ENCODE measurements at regions not wholly inside any gene's neighbourhood (a gene's known extent, or its start where the extent isn't known, plus 50 kb on each side); places are given as distances from the start of the nearest gene placed in this dataset.

GRCh38 chr1:221442056-221442455 is 299.8 kb downstream of the DUSP10 start:
- no peaks in the 10 kb centered on the region for H3K36me3 ChIP-seq (replicated peaks in 1 of 2; ENCODE audit: control insufficient read depth in 1 of 2, insufficient read depth in 2 of 2, low read length in 2 of 2)
- no peaks in the 10 kb centered on the region for H3K36me3 Mint-ChIP-seq
- H3K4me1 Mint-ChIP-seq, result peaks cover 18% of the 10 kb centered on the region
- no peak overlapping the region for H3K4me3 Mint-ChIP-seq
- intact Hi-C loops (cut with micrococcal nuclease), result loop anchor here in 1 of 2 donors (10.0 kb wide), 1 partner anchor 347 kb away; no protein-coding TSS in a partner anchor
- H4K20me1 ChIP-seq (ENCODE audit: insufficient read depth, low read length), result no peaks in the 10 kb centered on the region
- no peaks in the 10 kb centered on the region for H3K9me3 Mint-ChIP-seq
- WGBS (ENCODE audit: insufficient coverage), result no CpG with 5 or more reads among the region's 3 CpGs
- TF ChIP-seq, protein P1, sequence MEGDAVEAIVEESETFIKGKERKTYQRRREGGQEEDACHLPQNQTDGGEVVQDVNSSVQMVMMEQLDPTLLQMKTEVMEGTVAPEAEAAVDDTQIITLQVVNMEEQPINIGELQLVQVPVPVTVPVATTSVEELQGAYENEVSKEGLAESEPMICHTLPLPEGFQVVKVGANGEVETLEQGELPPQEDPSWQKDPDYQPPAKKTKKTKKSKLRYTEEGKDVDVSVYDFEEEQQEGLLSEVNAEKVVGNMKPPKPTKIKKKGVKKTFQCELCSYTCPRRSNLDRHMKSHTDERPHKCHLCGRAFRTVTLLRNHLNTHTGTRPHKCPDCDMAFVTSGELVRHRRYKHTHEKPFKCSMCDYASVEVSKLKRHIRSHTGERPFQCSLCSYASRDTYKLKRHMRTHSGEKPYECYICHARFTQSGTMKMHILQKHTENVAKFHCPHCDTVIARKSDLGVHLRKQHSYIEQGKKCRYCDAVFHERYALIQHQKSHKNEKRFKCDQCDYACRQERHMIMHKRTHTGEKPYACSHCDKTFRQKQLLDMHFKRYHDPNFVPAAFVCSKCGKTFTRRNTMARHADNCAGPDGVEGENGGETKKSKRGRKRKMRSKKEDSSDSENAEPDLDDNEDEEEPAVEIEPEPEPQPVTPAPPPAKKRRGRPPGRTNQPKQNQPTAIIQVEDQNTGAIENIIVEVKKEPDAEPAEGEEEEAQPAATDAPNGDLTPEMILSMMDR (IDR thresholded peaks at IDR 0.05), result no peak
- peaks cover 5 to 7% of the 10 kb centered on the region in 2 donors for H3K4me1 ChIP-seq (ENCODE audit: control insufficient read depth in 1 of 2, insufficient read depth in 2 of 2, low read length in 2 of 2)
- no peak overlapping the region for H2AFZ ChIP-seq (ENCODE audit: insufficient read depth, low read depth, low read length, poor library complexity, severe bottlenecking)
- H3K27me3 ChIP-seq (ENCODE audit: control insufficient read depth in 2 of 2, insufficient read depth in 2 of 2, low read length in 2 of 2), result no peaks in the 10 kb centered on the region
- H3K4me2 ChIP-seq (replicated peaks; ENCODE audit: extremely low read depth, low read length, poor library complexity, severe bottlenecking), result no peak overlapping the region
- no peaks in the 10 kb centered on the region for H3K9me3 ChIP-seq (replicated peaks in 1 of 2; ENCODE audit: control insufficient read depth in 1 of 2, insufficient read depth in 1 of 2, low read length in 2 of 2)
- H3K9ac ChIP-seq (ENCODE audit: insufficient read depth, low read length, poor library complexity, severe bottlenecking), result no peak overlapping the region
- H3K27ac ChIP-seq (ENCODE audit: low read depth in 1 of 2, low read length in 2 of 2), result no peak overlapping the region
- peaks cover 0 to 2% (median 0%) of the 10 kb centered on the region in 3 donors for H3K27me3 Mint-ChIP-seq (ENCODE audit: low read depth in 3 of 3)
- no peaks in the 10 kb centered on the region for H3K79me2 ChIP-seq (ENCODE audit: insufficient read depth, low read length)
- no peak for DNase-seq
- H3K4me3 ChIP-seq (replicated peaks in 1 of 3; ENCODE audit: low read depth in 2 of 3, low read length in 3 of 3), result no peak overlapping the region
- H3K27ac Mint-ChIP-seq, result no peak overlapping the region

DNA sequence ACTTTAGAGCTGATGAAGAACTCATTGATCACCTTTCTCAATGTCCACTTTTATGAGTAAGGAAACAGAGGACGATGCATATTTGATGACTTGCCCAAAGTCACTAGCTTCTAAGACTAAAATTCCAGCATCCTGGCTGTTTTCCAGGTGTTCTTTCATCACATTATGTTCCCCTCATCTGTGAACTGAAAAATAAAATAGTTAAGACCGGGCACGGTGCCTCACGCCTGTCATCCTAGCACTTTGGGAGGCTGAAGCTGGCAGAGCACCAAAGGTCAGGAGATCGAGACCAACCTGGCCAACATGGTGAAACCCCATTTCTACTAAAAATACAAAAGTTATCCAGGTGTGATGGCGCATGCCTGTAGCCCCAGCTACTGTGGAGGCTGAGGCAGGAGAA is 297.5 kb downstream of the DUSP10 start:
- Histone ChIP-seq H3K36me3 (replicated peaks in 1 of 2; ENCODE audit: control insufficient read depth in 1 of 2, insufficient read depth in 2 of 2, low read length in 2 of 2) (no peaks in the 10 kb centered on the region), H3K27ac (ENCODE audit: low read depth in 1 of 2, low read length in 2 of 2) (no peak overlapping the region), H3K4me1 (ENCODE audit: control insufficient read depth in 1 of 2, insufficient read depth in 2 of 2, low read length in 2 of 2) (peaks cover 5 to 7% of the 10 kb centered on the region in 2 donors), H3K9ac (ENCODE audit: insufficient read depth, low read length, poor library complexity, severe bottlenecking) (no peak overlapping the region), H4K20me1 (ENCODE audit: insufficient read depth, low read length) (no peaks in the 10 kb centered on the region), H3K4me3 (replicated peaks in 1 of 3; ENCODE audit: low read depth in 2 of 3, low read length in 3 of 3) (no peak overlapping the region), H3K27me3 (ENCODE audit: control insufficient read depth in 2 of 2, insufficient read depth in 2 of 2, low read length in 2 of 2) (no peaks in the 10 kb centered on the region), H2AFZ (ENCODE audit: insufficient read depth, low read depth, low read length, poor library complexity, severe bottlenecking) (no peak overlapping the region), H3K4me2 (replicated peaks; ENCODE audit: extremely low read depth, low read length, poor library complexity, severe bottlenecking) (no peak overlapping the region), H3K79me2 (ENCODE audit: insufficient read depth, low read length) (no peaks in the 10 kb centered on the region), H3K9me3 (replicated peaks in 1 of 2; ENCODE audit: control insufficient read depth in 1 of 2, insufficient read depth in 1 of 2, low read length in 2 of 2) (no peaks in the 10 kb centered on the region)
- intact Hi-C loops (cut with micrococcal nuclease), result loop anchor here in 1 of 2 donors (10.0 kb wide), 1 partner anchor 350 kb away; no protein-coding TSS in a partner anchor
- 100% methylated on average over 5 of the region's 6 CpGs for WGBS (ENCODE audit: insufficient coverage)
- Mint-ChIP-seq H3K27ac (no peak overlapping the region), H3K36me3 (no peaks in the 10 kb centered on the region), H3K4me3 (no peak overlapping the region), H3K27me3 (ENCODE audit: low read depth in 3 of 3) (peaks cover 0 to 2% (median 2%) of the 10 kb centered on the region in 3 donors), H3K9me3 (no peaks in the 10 kb centered on the region), H3K4me1 (peaks cover 13% of the 10 kb centered on the region)
- DNase-seq, result no peak
- TF ChIP-seq, protein P1 (IDR thresholded peaks at IDR 0.05), result no peak

Measured in CD14-positive monocyte (primary cell).